ENCODE measurements at regions not wholly inside any gene's neighbourhood (a gene's known extent, or its start where the extent isn't known, plus 50 kb on each side); places are given as distances from the start of the nearest gene placed in this dataset.
"Not testable (repeated sequence)": the region's sequence is repeated elsewhere in the genome, so short reads cannot be mapped to it uniquely, and the experiment has no call there.

DNA sequence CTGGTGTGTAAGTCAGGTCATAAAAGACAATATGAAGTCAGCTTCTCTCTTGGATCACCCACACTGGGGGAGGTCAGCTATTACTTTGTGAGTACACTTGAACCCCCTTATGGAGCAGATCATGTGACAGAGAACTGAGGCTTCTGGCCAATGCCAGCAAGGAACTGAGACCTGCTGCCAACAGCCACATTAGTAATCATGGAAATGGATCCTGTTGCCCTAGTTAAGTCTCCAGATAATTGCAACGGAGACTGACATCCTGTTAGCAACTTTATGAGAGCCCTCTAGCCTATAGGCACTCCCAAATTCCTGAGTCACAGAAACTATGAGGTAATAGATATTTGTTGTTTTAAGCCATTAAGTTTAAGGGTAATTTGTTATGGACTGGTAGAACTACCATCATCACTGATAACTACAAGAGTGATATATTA is 110.4 kb upstream of the GMNC start:
- no peak for DNase-seq (ENCODE audit: low read depth)
- TF ChIP-seq, protein P1, sequence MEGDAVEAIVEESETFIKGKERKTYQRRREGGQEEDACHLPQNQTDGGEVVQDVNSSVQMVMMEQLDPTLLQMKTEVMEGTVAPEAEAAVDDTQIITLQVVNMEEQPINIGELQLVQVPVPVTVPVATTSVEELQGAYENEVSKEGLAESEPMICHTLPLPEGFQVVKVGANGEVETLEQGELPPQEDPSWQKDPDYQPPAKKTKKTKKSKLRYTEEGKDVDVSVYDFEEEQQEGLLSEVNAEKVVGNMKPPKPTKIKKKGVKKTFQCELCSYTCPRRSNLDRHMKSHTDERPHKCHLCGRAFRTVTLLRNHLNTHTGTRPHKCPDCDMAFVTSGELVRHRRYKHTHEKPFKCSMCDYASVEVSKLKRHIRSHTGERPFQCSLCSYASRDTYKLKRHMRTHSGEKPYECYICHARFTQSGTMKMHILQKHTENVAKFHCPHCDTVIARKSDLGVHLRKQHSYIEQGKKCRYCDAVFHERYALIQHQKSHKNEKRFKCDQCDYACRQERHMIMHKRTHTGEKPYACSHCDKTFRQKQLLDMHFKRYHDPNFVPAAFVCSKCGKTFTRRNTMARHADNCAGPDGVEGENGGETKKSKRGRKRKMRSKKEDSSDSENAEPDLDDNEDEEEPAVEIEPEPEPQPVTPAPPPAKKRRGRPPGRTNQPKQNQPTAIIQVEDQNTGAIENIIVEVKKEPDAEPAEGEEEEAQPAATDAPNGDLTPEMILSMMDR (conservative IDR thresholded peaks at IDR 0.05; ENCODE audit: low read depth, low read length): no peak
- H3K4me3 ChIP-seq (ENCODE audit: low read depth, low read length): no peak overlapping the region

DNA sequence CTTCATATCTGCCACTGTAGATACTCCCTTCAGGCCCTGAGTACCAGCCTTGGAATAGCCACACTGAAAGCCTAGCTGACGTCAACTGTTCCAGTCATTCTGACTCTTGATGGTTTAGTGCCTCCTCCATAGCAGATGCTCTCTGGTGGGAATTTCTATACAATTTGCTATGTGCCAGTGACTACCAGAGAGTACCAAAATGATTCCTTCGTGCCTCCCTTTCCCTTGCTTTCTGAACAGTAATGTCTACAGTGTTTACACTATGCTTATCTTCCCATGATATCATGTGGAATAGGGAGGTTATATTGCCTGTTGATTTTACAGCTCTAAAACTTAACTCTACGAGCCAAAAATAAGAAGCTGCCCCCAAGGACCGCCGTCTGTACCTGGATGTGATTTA is 109.7 kb upstream of the GMNC start:
- H3K4me3 ChIP-seq (ENCODE audit: low read depth, low read length): no peak overlapping the region
- TF ChIP-seq, protein P1 (conservative IDR thresholded peaks at IDR 0.05; ENCODE audit: low read depth, low read length): no peak
- no peak for DNase-seq (ENCODE audit: low read depth)

DNA sequence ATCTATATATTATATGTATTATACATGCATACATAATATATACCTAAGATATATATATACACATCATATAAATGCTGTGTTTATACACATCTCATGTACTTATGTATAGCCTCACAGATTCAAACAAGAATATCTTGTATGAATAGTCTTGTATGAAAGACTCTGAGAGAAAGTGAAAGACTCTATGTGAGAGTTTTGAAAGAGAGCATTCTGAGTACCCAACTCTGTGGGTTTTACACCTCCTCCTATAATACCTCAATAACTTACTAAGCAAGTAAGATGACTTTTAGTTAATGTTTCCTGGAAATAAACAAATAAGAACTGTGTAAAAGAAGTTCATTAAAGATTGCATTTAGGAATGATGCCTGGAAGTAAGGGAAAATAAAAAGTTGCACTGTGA is 108.1 kb upstream of the GMNC start:
- DNase-seq (ENCODE audit: low read depth): no peak
- H3K4me3 ChIP-seq (ENCODE audit: low read depth, low read length): no peak overlapping the region
- TF ChIP-seq, protein P1 (conservative IDR thresholded peaks at IDR 0.05; ENCODE audit: low read depth, low read length): no peak

DNA sequence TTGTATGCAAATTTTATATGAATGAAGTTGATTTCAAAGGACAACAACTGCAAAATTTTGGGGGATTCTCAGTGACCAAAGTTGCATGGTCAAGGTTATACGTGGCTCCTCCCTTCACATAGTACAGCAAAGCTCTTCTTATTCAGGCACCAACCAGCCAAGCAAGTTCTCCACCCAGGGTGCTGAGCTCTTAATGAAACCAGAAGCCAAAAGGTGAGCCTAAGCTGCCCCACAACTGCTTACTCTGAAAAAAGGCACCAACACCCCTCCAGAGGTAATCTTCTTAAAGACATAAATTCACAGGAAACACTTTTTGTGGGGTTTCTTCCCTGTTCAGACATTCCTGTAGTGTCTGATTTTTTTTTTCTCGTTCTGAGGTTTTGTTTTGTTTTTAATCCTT is 106.1 kb upstream of the GMNC start:
- DNase-seq (ENCODE audit: low read depth): no peak
- TF ChIP-seq, protein P1 (conservative IDR thresholded peaks at IDR 0.05; ENCODE audit: low read depth, low read length): no peak
- H3K4me3 ChIP-seq (ENCODE audit: low read depth, low read length): no peak overlapping the region

DNA sequence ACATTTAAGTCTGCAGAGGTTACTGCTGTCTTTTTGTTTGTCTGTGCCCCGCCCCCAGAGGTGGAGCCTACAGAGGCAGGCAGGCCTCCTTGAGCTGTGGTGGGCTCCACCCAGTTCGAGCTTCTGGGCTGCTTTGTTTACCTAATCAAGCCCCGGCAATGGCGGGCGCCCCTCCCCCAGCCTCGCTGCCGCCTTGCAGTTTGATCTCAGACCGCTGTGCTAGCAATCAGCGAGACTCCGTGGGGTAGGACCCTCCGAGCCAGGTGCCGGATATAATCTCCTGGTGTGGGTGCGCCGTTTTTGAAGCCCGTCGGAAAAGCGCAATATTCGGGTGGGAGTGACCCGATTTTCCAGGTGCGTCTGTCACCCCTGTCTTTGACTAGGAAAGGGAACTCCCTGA is 102.4 kb upstream of the GMNC start:
- DNase-seq (ENCODE audit: low read depth): not testable (repeated sequence)
- H3K4me3 ChIP-seq (ENCODE audit: low read depth, low read length): peak overlapping the region; percentile 36

DNA sequence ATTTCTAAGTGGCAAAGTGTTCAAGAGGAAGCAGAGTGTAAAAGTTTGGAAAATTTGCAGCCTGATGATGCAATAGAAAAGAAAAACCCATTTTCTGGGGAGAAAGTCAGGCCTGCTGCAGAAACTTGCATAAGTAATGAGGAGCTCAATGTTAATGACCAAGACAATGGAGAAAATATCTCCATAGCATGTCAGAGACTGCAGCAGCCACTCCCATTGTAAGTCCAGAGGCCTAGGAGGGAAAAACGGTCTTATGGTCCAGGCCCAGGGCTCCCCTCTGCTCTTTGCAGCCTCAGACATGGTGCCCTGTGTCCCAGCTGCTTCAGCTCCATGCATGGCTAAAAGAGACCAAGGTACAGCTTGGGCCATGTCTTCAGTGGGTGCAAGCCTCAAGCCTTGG is 96.6 kb upstream of the GMNC start:
- no peak overlapping the region for H3K4me3 ChIP-seq (ENCODE audit: low read depth, low read length)
- TF ChIP-seq, protein P1 (conservative IDR thresholded peaks at IDR 0.05; ENCODE audit: low read depth, low read length): no peak
- DNase-seq (ENCODE audit: low read depth): no peak

DNA sequence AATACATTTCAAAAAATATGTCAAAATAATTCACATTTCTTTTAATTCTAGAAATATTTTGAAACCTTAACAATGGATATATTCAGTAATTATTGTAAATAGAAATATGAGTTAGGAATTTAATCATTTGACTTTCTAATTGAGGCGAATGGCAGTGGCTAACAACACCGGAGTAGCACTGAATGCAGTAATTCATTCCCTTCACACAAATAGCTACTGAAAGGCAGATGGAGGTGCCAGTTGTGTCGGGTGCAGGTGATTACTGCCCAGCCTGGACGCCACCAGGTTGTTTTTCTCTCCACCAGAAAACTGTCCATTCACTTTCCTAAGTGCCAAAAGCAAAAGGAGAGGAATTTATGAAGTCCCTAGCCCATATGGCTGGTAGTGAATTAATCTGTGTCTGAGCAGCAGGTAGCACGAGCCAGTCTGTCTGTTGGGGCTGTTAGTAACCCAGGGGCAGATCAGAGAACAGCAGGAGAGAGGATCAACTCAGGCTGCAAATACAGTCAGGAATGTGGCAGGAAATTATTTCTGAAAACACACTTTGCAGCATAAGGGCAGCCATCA is 79.3 kb upstream of the GMNC start:
- no peak overlapping the region for H3K4me3 ChIP-seq (ENCODE audit: low read depth, low read length)
- TF ChIP-seq, protein P1 (conservative IDR thresholded peaks at IDR 0.05; ENCODE audit: low read depth, low read length): no peak
- DNase-seq (ENCODE audit: low read depth): no peak

DNA sequence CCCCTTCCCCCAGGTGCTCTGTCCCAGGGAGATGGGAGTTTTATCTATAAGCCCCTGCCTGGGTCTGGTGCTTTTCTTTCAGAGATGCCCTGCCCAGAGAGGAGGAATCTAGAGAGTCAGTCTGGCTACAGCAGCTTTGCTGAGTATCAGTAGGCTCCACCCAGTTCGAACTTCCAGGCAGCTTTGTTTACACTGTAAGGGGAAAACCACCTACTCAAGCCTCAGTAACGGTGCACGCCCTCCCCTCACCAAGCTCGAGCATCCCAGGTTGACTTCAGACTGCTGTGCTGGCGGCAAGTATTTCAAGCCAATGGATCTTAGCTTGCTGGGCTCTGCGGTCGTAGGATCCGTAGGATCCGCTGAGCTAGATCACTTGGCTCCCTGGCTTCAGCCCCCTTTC is 72.1 kb upstream of the GMNC start:
- H3K4me3 ChIP-seq (ENCODE audit: low read depth, low read length); DNase-seq (ENCODE audit: low read depth): not testable (repeated sequence)
